Nephron (organoid): ENCODE measurements at regions not wholly inside any gene's neighbourhood (a gene's known extent, or its start where the extent isn't known, plus 50 kb on each side); places are given as distances from the start of the nearest gene placed in this dataset.
A peak's percentile ranks its signal among the peaks of the same experiment; 100 is the strongest.

ENCODE experiments used
- H3K27ac Mint-ChIP-seq, 3 experiments: 2 replicates each; pipeline ENCODE4 v1.8.0; 2020; ENCODE audit warnings: mixed read lengths in 3 of 3, mild to moderate bottlenecking in 2 of 3, moderate library complexity in 1 of 3
- H3K27me3 Mint-ChIP-seq: 2 replicates; pipeline ENCODE4 v1.8.0; 2021; ENCODE audit warnings: low read depth, mild to moderate bottlenecking, moderate library complexity, mixed read lengths
- H3K36me3 Mint-ChIP-seq: 2 replicates; pipeline ENCODE4 v1.8.0; 2020; ENCODE audit warnings: low read depth, mixed read lengths
- H3K4me1 Mint-ChIP-seq: 2 replicates; pipeline ENCODE4 v1.8.0; 2020; ENCODE audit warnings: mixed read lengths
- H3K4me3 Mint-ChIP-seq, 3 experiments: 2 replicates each; pipeline ENCODE4 v1.8.0; 2020; ENCODE audit warnings: mild to moderate bottlenecking in 3 of 3, mixed read lengths in 3 of 3, moderate library complexity in 2 of 3
- H3K9me3 Mint-ChIP-seq: 2 replicates; pipeline ENCODE4 v1.8.0; 2020; ENCODE audit warnings: mixed read lengths
- CTCF ChIP-seq, 3 experiments: fragments of 200-600 bp; sonication (generic); IDR thresholded peaks; one replicate each; pipeline ENCODE4 v1.5.0; 2021; ENCODE audit warnings: antibody characterized with exemption in 3 of 3; ENCODE audit not compliant: unreplicated experiment in 3 of 3

- TF ChIP-seq CTCF (IDR thresholded peaks at IDR 0.05; ENCODE audit: unreplicated experiment in 3 of 3) = no peak
- Mint-ChIP-seq H3K4me1 (peaks cover 10% of the 10 kb centered on the region), H3K4me3 (no peak overlapping the region), H3K27me3 (no peaks in the 10 kb centered on the region), H3K36me3 (no peaks in the 10 kb centered on the region), H3K9me3 (no peaks in the 10 kb centered on the region), H3K27ac (no peak overlapping the region)
These were observed 179.9 kb upstream of the NAMPT start for GRCh38 chr7:106464651-106465050.

- no peaks in the 10 kb centered on the region for H3K36me3 Mint-ChIP-seq
- H3K27me3 Mint-ChIP-seq = no peaks in the 10 kb centered on the region
- H3K4me1 Mint-ChIP-seq = peaks cover 10% of the 10 kb centered on the region
- TF ChIP-seq CTCF (IDR thresholded peaks at IDR 0.05; ENCODE audit: unreplicated experiment in 3 of 3) = no peak
- no peak overlapping the region for H3K27ac Mint-ChIP-seq
- H3K4me3 Mint-ChIP-seq = no peak overlapping the region
- H3K9me3 Mint-ChIP-seq = no peaks in the 10 kb centered on the region
These were observed 179.2 kb upstream of the NAMPT start for GRCh38 chr7:106463851-106464611.

- Mint-ChIP-seq H3K4me1 (peaks cover 10% of the 10 kb centered on the region), H3K9me3 (peaks cover 8% of the 10 kb centered on the region), H3K4me3 (no peak overlapping the region), H3K27me3 (no peaks in the 10 kb centered on the region), H3K27ac (no peak overlapping the region), H3K36me3 (no peaks in the 10 kb centered on the region)
- TF ChIP-seq CTCF (IDR thresholded peaks at IDR 0.05; ENCODE audit: unreplicated experiment in 3 of 3) = no peak
These were observed 178.2 kb upstream of the NAMPT start for GRCh38 chr7:106462914-106463482.

- no peak overlapping the region for H3K27ac Mint-ChIP-seq
- H3K4me1 Mint-ChIP-seq = peaks cover 10% of the 10 kb centered on the region
- no peak overlapping the region for H3K4me3 Mint-ChIP-seq
- H3K9me3 Mint-ChIP-seq = peaks cover 9% of the 10 kb centered on the region
- TF ChIP-seq CTCF (IDR thresholded peaks at IDR 0.05; ENCODE audit: unreplicated experiment in 3 of 3) = peak; percentile 48 to 58 (median 55)
- H3K36me3 Mint-ChIP-seq = no peaks in the 10 kb centered on the region
- H3K27me3 Mint-ChIP-seq = no peaks in the 10 kb centered on the region
These were observed 177.6 kb upstream of the NAMPT start for GRCh38 chr7:106462365-106462859.

- no peak overlapping the region for H3K27ac Mint-ChIP-seq
- no peaks in the 10 kb centered on the region for H3K27me3 Mint-ChIP-seq
- H3K9me3 Mint-ChIP-seq = peaks cover 14% of the 10 kb centered on the region
- H3K4me1 Mint-ChIP-seq = no peaks in the 10 kb centered on the region
- TF ChIP-seq CTCF (IDR thresholded peaks at IDR 0.05; ENCODE audit: unreplicated experiment in 3 of 3) = no peak
- no peaks in the 10 kb centered on the region for H3K36me3 Mint-ChIP-seq
- no peak overlapping the region for H3K4me3 Mint-ChIP-seq
These were observed 176.0 kb upstream of the NAMPT start for GRCh38 chr7:106460792-106461254.
